Astrocyte (in vitro differentiated cells and primary cell): ENCODE measurements at regions not wholly inside any gene's neighbourhood (a gene's known extent, or its start where the extent isn't known, plus 50 kb on each side); places are given as distances from the start of the nearest gene placed in this dataset.

Experiments
- EZH2 ChIP-seq: IDR thresholded peaks from 2 replicates; pipeline ENCODE4 v1.6.1; 2012; ENCODE audit warnings: mild to moderate bottlenecking, low read length, inconsistent platforms; ENCODE audit not compliant: insufficient read depth
- TF ChIP-seq, protein P1 (sequence below): IDR thresholded peaks from 2 replicates; pipeline ENCODE4 v1.5.1; 2011; ENCODE audit warnings: low read depth, mild to moderate bottlenecking, inconsistent platforms, low read length, moderate library complexity; ENCODE audit not compliant: insufficient read depth

DNA sequence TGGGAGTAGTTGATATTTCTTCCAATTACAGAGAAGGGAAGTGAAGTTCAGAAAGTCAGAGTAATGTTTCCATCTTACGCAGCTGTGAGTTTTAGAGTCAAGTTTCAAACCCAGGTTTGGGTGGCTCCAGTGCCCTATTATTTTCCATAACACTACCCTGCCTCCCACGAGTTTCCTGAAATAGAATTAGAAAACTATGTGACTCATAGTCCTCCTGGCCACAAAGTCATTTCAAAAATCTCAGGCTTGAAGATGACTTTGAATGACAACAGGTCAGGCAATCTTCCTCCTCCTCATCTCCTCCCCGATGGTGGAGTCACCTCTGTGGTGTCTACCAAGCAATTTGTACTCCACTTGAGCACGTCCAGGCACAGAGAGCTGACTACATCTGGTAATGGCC is 212.3 kb upstream of the TRIB2 start:
- TF ChIP-seq, protein P1, sequence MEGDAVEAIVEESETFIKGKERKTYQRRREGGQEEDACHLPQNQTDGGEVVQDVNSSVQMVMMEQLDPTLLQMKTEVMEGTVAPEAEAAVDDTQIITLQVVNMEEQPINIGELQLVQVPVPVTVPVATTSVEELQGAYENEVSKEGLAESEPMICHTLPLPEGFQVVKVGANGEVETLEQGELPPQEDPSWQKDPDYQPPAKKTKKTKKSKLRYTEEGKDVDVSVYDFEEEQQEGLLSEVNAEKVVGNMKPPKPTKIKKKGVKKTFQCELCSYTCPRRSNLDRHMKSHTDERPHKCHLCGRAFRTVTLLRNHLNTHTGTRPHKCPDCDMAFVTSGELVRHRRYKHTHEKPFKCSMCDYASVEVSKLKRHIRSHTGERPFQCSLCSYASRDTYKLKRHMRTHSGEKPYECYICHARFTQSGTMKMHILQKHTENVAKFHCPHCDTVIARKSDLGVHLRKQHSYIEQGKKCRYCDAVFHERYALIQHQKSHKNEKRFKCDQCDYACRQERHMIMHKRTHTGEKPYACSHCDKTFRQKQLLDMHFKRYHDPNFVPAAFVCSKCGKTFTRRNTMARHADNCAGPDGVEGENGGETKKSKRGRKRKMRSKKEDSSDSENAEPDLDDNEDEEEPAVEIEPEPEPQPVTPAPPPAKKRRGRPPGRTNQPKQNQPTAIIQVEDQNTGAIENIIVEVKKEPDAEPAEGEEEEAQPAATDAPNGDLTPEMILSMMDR, result no peak
- TF ChIP-seq EZH2, result no peak
